IMR-90 (cell line): ENCODE measurements at regions not wholly inside any gene's neighbourhood (a gene's known extent, or its start where the extent isn't known, plus 50 kb on each side); places are given as distances from the start of the nearest gene placed in this dataset.

ENCODE experiments used
- ATAC-seq: fragments of 200-7000 bp; cut with Tn5 transposase; 2 replicates; pipeline ENCODE4 v1.9.1; 2020; ENCODE audit warnings: low read depth, mild to moderate bottlenecking, moderate library complexity
- BruUV-seq: library from RNA; stranded (reverse); fragments of 400-500 nt; replicated peaks from 2 replicates; lab custom pipeline; 2021; lab: Mats Ljungman, UMichigan
- CTCF ChIA-PET: fragments of 300-600 bp; formaldehyde crosslinking; extraction: SDS; loops from one replicate; lab custom pipeline; 2021; ENCODE audit warnings: antibody characterized with exemption; lab: Yijun Ruan, JAX
- POLR2A ChIA-PET: fragments of 300-600 bp; sonication (Branson Sonifier 250); formaldehyde crosslinking; loops from one replicate; lab custom pipeline; 2022; ENCODE audit warnings: antibody characterized with exemption; ENCODE audit not compliant: unreplicated experiment; lab: Charles Lee
- DNase-seq: peaks from one replicate; pipeline ENCODE4 v3.0.0; 2013
- H2AFZ ChIP-seq: replicated peaks from 2 replicates; pipeline ENCODE3; 2013; ENCODE audit warnings: low read length, mild to moderate bottlenecking; ENCODE audit not compliant: poor library complexity
- H2AK5ac ChIP-seq: 2 replicates; pipeline ENCODE4 v1.6.1; 2013; ENCODE audit warnings: low read depth, low read length, inconsistent platforms
- H2AK9ac ChIP-seq: replicated peaks from 2 replicates; pipeline ENCODE3; 2013; ENCODE audit warnings: mild to moderate bottlenecking, low read depth, low read length, moderate library complexity; ENCODE audit not compliant: poor library complexity
- H2BK120ac ChIP-seq: 2 replicates; pipeline ENCODE4 v1.6.1; 2013; ENCODE audit warnings: low read depth, low read length, inconsistent platforms
- H2BK15ac ChIP-seq: 3 replicates; pipeline ENCODE4 v1.6.1; 2013; ENCODE audit warnings: low read depth, low read length, inconsistent platforms
- H2BK20ac ChIP-seq: 2 replicates; pipeline ENCODE4 v1.6.1; 2013; ENCODE audit warnings: low read depth, mild to moderate bottlenecking, inconsistent platforms, low read length, moderate library complexity
- H2BK5ac ChIP-seq: 2 replicates; pipeline ENCODE4 v1.6.1; 2013; ENCODE audit warnings: mild to moderate bottlenecking, low read depth, low read length, inconsistent platforms; ENCODE audit not compliant: poor library complexity, severe bottlenecking
- H3K14ac ChIP-seq: replicated peaks from 2 replicates; pipeline ENCODE4 v1.6.1; 2013; ENCODE audit warnings: low read depth, low read length, inconsistent platforms
- H3K18ac ChIP-seq: 2 replicates; pipeline ENCODE4 v1.6.1; 2013; ENCODE audit warnings: low read depth, low read length, control low read depth
- H3K23ac ChIP-seq: 2 replicates; pipeline ENCODE4 v1.6.1; 2013; ENCODE audit warnings: low read depth, low read length, inconsistent platforms
- H3K27ac ChIP-seq: 2 replicates; pipeline ENCODE4 v1.5.1; 2013; ENCODE audit warnings: mild to moderate bottlenecking, control low read depth, low read length; ENCODE audit not compliant: insufficient read depth
- H3K27me3 ChIP-seq: 2 replicates; pipeline ENCODE4 v1.6.1; 2013; ENCODE audit warnings: low read length; ENCODE audit not compliant: control insufficient read depth, insufficient read depth
- H3K36me3 ChIP-seq: 2 replicates; pipeline ENCODE4 v1.6.1; 2013; ENCODE audit warnings: low read length, mixed read lengths; ENCODE audit not compliant: control insufficient read depth, insufficient read depth
- H3K4ac ChIP-seq: 2 replicates; pipeline ENCODE4 v1.6.1; 2013; ENCODE audit warnings: low read depth, low read length, inconsistent platforms
- H3K4me1 ChIP-seq: 2 replicates; pipeline ENCODE4 v1.6.1; 2013; ENCODE audit warnings: low read length, mixed read lengths; ENCODE audit not compliant: control insufficient read depth, insufficient read depth
- H3K4me2 ChIP-seq: 2 replicates; pipeline ENCODE4 v1.6.1; 2013; ENCODE audit warnings: low read depth, mild to moderate bottlenecking, control low read depth, low read length, moderate library complexity
- H3K4me3 ChIP-seq: 2 replicates; pipeline ENCODE4 v1.5.1; 2013; ENCODE audit warnings: low read depth, mild to moderate bottlenecking, control low read depth, low read length, moderate library complexity; ENCODE audit not compliant: insufficient read depth
- H3K56ac ChIP-seq: 2 replicates; pipeline ENCODE4 v1.6.1; 2013; ENCODE audit warnings: low read length, inconsistent platforms; ENCODE audit not compliant: insufficient read depth; ENCODE audit errors: extremely low read depth
- H3K79me1 ChIP-seq, 2 experiments: 2 replicates each; pipeline ENCODE4 v1.6.1; 2013; ENCODE audit warnings: low read length in 2 of 2, inconsistent platforms in 1 of 2, low read depth in 1 of 2
- H3K9ac ChIP-seq: 2 replicates; pipeline ENCODE4 v1.6.1; 2013; ENCODE audit warnings: low read depth, low read length, control low read depth
- H3K9me1 ChIP-seq: 2 replicates; pipeline ENCODE4 v1.6.1; 2013; ENCODE audit warnings: low read length, inconsistent platforms; ENCODE audit not compliant: insufficient read depth
- H3K9me3 ChIP-seq: 2 replicates; pipeline ENCODE4 v1.6.1; 2013; ENCODE audit warnings: low read length; ENCODE audit not compliant: control insufficient read depth, insufficient read depth
- H4K20me1 ChIP-seq: 2 replicates; pipeline ENCODE4 v1.6.1; 2013; ENCODE audit warnings: low read length, inconsistent platforms; ENCODE audit not compliant: insufficient read depth
- H4K5ac ChIP-seq: 2 replicates; pipeline ENCODE4 v1.6.1; 2013; ENCODE audit warnings: mild to moderate bottlenecking, low read depth, low read length, control low read depth
- H4K8ac ChIP-seq, 2 experiments: 2 replicates each; pipeline ENCODE4 v1.6.1; 2013; ENCODE audit warnings: low read depth in 2 of 2, low read length in 2 of 2, control low read depth in 1 of 2, inconsistent platforms in 1 of 2
- H4K91ac ChIP-seq: 2 replicates; pipeline ENCODE4 v1.6.1; 2013; ENCODE audit warnings: low read depth, low read length, inconsistent platforms; ENCODE audit not compliant: insufficient read depth
- BHLHE40 ChIP-seq: fragments of 150-350 bp; IDR thresholded peaks from 2 replicates; pipeline ENCODE4 v1.6.1; 2016; ENCODE audit warnings: mild to moderate bottlenecking, low read depth, low read length
- CEBPB ChIP-seq: IDR thresholded peaks from 2 replicates; pipeline ENCODE4 v1.6.1; 2012; ENCODE audit warnings: low read depth, low read length, improper control_type of control experiment
- CHD1 ChIP-seq: IDR thresholded peaks from 2 replicates; pipeline ENCODE4 v1.6.1; 2012; ENCODE audit warnings: low read depth, low read length, improper control_type of control experiment
- FOS ChIP-seq: fragments of 150-350 bp; IDR thresholded peaks from 2 replicates; pipeline ENCODE4 v1.6.1; 2016; ENCODE audit warnings: low read depth, low read length
- MAZ ChIP-seq: IDR thresholded peaks from 2 replicates; pipeline ENCODE4 v1.6.1; 2012; ENCODE audit warnings: low read depth, mild to moderate bottlenecking, low read length, improper control_type of control experiment, moderate library complexity, borderline replicate concordance
- POLR2A ChIP-seq: IDR thresholded peaks from 2 replicates; pipeline ENCODE4 v1.6.1; 2012; ENCODE audit warnings: mild to moderate bottlenecking, low read depth, low read length
- RAD21 ChIP-seq: IDR thresholded peaks from 2 replicates; pipeline ENCODE4 v1.6.1; 2012; ENCODE audit warnings: low read length, improper control_type of control experiment
- RFX5 ChIP-seq: IDR thresholded peaks from 2 replicates; pipeline ENCODE4 v1.8.0; 2012; ENCODE audit warnings: low read depth, mild to moderate bottlenecking, low read length, moderate library complexity
- WGBS, 2 experiments: methylation state at CpG; one replicate each; pipeline versions ENCODE4 v1.1.5 to v1.1.7; 2013; ENCODE audit warnings: missing lambda C conversion rate in 2 of 2; ENCODE audit not compliant: insufficient read length in 1 of 2; ENCODE audit errors: extremely low coverage in 2 of 2; 5-methylcytosine and 5-hydroxymethylcytosine counted together
- dilution Hi-C: fragments of 300-500 bp; cut with HindIII; formaldehyde crosslinking; loops from one replicate; pipeline ENCODE4 v1.14.3; 2018; ENCODE audit warnings: low sequenced_read_pairs; ENCODE audit not compliant: unreplicated experiment
- in situ Hi-C: fragments of 300-500 bp; cut with MboI; formaldehyde crosslinking; loops from 3 replicates; pipeline ENCODE4 v1.14.3; 2019; ENCODE audit warnings: low sequenced_read_pairs, inconsistent platforms, mixed read lengths
- intact Hi-C: fragments of 100-400 bp; cut with micrococcal nuclease; formaldehyde crosslinking; loops from 2 replicates; pipeline ENCODE4 v1.10.0; 2022
- TF ChIP-seq, protein P1 (sequence below): fragments of 150-350 bp; IDR thresholded peaks from 2 replicates; pipeline ENCODE4 v1.6.1; 2016; ENCODE audit warnings: low read depth, mild to moderate bottlenecking, low read length, moderate library complexity, borderline replicate concordance
- TF ChIP-seq, protein P2 (sequence below): conservative IDR thresholded peaks from 2 replicates; pipeline ENCODE4 v1.5.1; 2012; ENCODE audit warnings: mild to moderate bottlenecking, low read depth, low read length, improper control_type of control experiment

DNA sequence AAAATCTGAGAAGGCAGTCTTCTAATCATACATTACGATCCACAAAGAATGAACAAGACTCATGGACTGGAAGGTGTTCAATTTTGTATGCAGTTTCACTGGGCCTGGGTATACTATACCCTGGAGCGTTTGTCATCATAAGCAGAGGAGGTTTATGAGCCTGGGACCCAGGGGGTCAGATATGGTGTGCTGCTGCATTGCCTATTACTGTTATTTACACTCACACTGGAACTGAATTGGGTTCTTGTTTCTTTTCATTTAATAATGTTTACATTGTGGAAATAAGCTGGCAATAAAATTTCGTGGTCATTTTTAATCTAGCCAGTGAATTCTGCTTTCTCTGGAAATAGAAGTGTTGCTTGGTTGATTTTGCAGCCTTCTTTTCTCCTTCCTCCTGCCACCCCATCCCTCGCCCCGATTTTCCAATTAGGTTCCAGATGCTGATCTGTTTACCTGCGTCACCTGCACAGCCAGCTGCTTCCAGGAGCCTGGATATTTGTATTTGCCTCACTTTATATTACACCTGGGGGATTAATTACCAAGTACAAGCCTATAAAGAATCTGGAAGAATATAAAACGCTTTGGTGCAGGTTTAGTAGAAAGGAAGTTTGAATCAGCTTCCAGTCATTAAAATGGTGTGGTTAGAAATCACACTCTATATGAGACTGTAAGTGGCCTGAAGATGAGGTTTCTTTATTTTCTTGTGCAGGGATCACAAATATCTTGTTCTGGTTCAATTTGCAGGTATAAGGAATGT is 234.4 kb downstream of the SOCS6 start:
- dilution Hi-C loops (no loop called here), in situ Hi-C loops (no loop called here), intact Hi-C loops (no loop called here)
- POLR2A ChIA-PET, result no interaction called here
- Histone ChIP-seq H3K18ac (no peak overlapping the region), H3K4ac (no peak overlapping the region), H2AFZ (no peak overlapping the region), H3K9me1 (no peaks in the 10 kb centered on the region), H3K9me3 (no peaks in the 10 kb centered on the region), H3K4me3 (no peak overlapping the region), H2AK9ac (no peak overlapping the region), H4K20me1 (no peaks in the 10 kb centered on the region), H2BK120ac (no peak overlapping the region), H4K91ac (no peak overlapping the region), H3K9ac (no peak overlapping the region), H3K79me1 (no peaks in the 10 kb centered on the region), H3K14ac (no peak overlapping the region), H3K27me3 (no peaks in the 10 kb centered on the region), H2AK5ac (no peak overlapping the region), H4K5ac (no peak overlapping the region), H3K4me1 (no peaks in the 10 kb centered on the region), H2BK5ac (no peak overlapping the region), H3K27ac (no peak overlapping the region), H3K36me3 (no peaks in the 10 kb centered on the region), H3K56ac (no peak overlapping the region), H2BK20ac (no peak overlapping the region), H2BK15ac (no peak overlapping the region), H4K8ac (no peak overlapping the region), H3K4me2 (no peak overlapping the region), H3K23ac (no peak overlapping the region)
- no CpG with 5 or more reads among the region's 7 CpGs for whole genome bisulfite sequencing, 2 experiments
- DNase-seq (no peak), ATAC-seq (no peak)
- CTCF ChIA-PET, result no interaction called here
- TF ChIP-seq CEBPB, result no peak
- no peak for TF ChIP-seq RFX5
- no peak for TF ChIP-seq RAD21
- TF ChIP-seq, protein P1, sequence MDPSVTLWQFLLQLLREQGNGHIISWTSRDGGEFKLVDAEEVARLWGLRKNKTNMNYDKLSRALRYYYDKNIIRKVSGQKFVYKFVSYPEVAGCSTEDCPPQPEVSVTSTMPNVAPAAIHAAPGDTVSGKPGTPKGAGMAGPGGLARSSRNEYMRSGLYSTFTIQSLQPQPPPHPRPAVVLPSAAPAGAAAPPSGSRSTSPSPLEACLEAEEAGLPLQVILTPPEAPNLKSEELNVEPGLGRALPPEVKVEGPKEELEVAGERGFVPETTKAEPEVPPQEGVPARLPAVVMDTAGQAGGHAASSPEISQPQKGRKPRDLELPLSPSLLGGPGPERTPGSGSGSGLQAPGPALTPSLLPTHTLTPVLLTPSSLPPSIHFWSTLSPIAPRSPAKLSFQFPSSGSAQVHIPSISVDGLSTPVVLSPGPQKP, result no peak
- TF ChIP-seq BHLHE40, result no peak
- no peak for TF ChIP-seq FOS
- no peak for TF ChIP-seq MAZ
- no peak for TF ChIP-seq CHD1
- TF ChIP-seq, protein P2, sequence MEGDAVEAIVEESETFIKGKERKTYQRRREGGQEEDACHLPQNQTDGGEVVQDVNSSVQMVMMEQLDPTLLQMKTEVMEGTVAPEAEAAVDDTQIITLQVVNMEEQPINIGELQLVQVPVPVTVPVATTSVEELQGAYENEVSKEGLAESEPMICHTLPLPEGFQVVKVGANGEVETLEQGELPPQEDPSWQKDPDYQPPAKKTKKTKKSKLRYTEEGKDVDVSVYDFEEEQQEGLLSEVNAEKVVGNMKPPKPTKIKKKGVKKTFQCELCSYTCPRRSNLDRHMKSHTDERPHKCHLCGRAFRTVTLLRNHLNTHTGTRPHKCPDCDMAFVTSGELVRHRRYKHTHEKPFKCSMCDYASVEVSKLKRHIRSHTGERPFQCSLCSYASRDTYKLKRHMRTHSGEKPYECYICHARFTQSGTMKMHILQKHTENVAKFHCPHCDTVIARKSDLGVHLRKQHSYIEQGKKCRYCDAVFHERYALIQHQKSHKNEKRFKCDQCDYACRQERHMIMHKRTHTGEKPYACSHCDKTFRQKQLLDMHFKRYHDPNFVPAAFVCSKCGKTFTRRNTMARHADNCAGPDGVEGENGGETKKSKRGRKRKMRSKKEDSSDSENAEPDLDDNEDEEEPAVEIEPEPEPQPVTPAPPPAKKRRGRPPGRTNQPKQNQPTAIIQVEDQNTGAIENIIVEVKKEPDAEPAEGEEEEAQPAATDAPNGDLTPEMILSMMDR, result no peak
- TF ChIP-seq POLR2A, result no peak
- no TSS peak for BruUV-seq
